ENCODE measurements at regions not wholly inside any gene's neighbourhood (a gene's known extent, or its start where the extent isn't known, plus 50 kb on each side); places are given as distances from the start of the nearest gene placed in this dataset.
"Not testable (repeated sequence)": the region's sequence is repeated elsewhere in the genome, so short reads cannot be mapped to it uniquely, and the experiment has no call there.

- H3K4me3 ChIP-seq (ENCODE audit: low read depth in 1 of 3, low read length in 3 of 3) = no peak overlapping the region
- peaks cover 0 to 30% (median 6%) of the 10 kb centered on the region in 4 donors for H3K4me1 ChIP-seq (ENCODE audit: control insufficient read depth in 4 of 4, insufficient read depth in 4 of 4, low read length in 3 of 4)
- no peaks in the 10 kb centered on the region for H3K27me3 ChIP-seq (ENCODE audit: control insufficient read depth in 4 of 4, insufficient read depth in 4 of 4, low read length in 3 of 4)
- H3K27ac ChIP-seq (ENCODE audit: low read depth in 1 of 2, low read length in 2 of 2) = no peak overlapping the region
- 76% methylated on average over 5 of the region's 5 CpGs for WGBS
- no peaks in the 10 kb centered on the region for H3K9me3 ChIP-seq (ENCODE audit: control insufficient read depth in 4 of 4, low read length in 3 of 4)
- no peak overlapping the region for H3K9ac ChIP-seq (ENCODE audit: low read depth in 1 of 2, low read length in 2 of 2)
- DNase-seq (ENCODE audit: low spot score) = no peak
- peaks cover 0 to 6% (median 0%) of the 10 kb centered on the region in 4 donors for H3K36me3 ChIP-seq (ENCODE audit: control insufficient read depth in 4 of 4, insufficient read depth in 3 of 4, low read depth in 1 of 4, low read length in 3 of 4)
- no peak for TF ChIP-seq JUND (IDR thresholded peaks at IDR 0.05)
- no peak for TF ChIP-seq GABPA (IDR thresholded peaks at IDR 0.05 in 1 of 2, conservative IDR thresholded peaks at IDR 0.05 in 1 of 2)
- TF ChIP-seq FOXA1 (IDR thresholded peaks at IDR 0.05) = no peak
- TF ChIP-seq MAX (IDR thresholded peaks at IDR 0.05) = no peak
- TF ChIP-seq SP1 (IDR thresholded peaks at IDR 0.05) = peak; percentile 68
- no peak for TF ChIP-seq EGR1 (IDR thresholded peaks at IDR 0.05; ENCODE audit: low read depth in 2 of 2)
- TF ChIP-seq RXRA (IDR thresholded peaks at IDR 0.05) = peak; percentile 50 to 90
- TF ChIP-seq HNF4A (conservative IDR thresholded peaks at IDR 0.05) = no peak
- TF ChIP-seq RAD21 (IDR thresholded peaks at IDR 0.05) = peak; percentile 19 to 52
- no peak for TF ChIP-seq FOXA2 (IDR thresholded peaks at IDR 0.05)
- TF ChIP-seq, protein P1, sequence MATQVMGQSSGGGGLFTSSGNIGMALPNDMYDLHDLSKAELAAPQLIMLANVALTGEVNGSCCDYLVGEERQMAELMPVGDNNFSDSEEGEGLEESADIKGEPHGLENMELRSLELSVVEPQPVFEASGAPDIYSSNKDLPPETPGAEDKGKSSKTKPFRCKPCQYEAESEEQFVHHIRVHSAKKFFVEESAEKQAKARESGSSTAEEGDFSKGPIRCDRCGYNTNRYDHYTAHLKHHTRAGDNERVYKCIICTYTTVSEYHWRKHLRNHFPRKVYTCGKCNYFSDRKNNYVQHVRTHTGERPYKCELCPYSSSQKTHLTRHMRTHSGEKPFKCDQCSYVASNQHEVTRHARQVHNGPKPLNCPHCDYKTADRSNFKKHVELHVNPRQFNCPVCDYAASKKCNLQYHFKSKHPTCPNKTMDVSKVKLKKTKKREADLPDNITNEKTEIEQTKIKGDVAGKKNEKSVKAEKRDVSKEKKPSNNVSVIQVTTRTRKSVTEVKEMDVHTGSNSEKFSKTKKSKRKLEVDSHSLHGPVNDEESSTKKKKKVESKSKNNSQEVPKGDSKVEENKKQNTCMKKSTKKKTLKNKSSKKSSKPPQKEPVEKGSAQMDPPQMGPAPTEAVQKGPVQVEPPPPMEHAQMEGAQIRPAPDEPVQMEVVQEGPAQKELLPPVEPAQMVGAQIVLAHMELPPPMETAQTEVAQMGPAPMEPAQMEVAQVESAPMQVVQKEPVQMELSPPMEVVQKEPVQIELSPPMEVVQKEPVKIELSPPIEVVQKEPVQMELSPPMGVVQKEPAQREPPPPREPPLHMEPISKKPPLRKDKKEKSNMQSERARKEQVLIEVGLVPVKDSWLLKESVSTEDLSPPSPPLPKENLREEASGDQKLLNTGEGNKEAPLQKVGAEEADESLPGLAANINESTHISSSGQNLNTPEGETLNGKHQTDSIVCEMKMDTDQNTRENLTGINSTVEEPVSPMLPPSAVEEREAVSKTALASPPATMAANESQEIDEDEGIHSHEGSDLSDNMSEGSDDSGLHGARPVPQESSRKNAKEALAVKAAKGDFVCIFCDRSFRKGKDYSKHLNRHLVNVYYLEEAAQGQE (IDR thresholded peaks at IDR 0.05) = peak; percentile 28
- TF ChIP-seq CTCF (IDR thresholded peaks at IDR 0.05; ENCODE audit: low read depth, low read length, missing input control) = no peak
- TF ChIP-seq HNF4G (IDR thresholded peaks at IDR 0.05) = no peak
- TF ChIP-seq ATF3 (IDR thresholded peaks at IDR 0.05) = no peak
- no peak for TF ChIP-seq ZBTB33 (IDR thresholded peaks at IDR 0.05)
- TF ChIP-seq TAF1 (conservative IDR thresholded peaks at IDR 0.05) = no peak
- peak; percentile 98 for TF ChIP-seq NR2F2 (IDR thresholded peaks at IDR 0.05)
- TF ChIP-seq YY1 (IDR thresholded peaks at IDR 0.05) = no peak
Measured at GRCh38 chr5:67799732-67800234, 415.8 kb upstream of the PIK3R1 start.

DNA sequence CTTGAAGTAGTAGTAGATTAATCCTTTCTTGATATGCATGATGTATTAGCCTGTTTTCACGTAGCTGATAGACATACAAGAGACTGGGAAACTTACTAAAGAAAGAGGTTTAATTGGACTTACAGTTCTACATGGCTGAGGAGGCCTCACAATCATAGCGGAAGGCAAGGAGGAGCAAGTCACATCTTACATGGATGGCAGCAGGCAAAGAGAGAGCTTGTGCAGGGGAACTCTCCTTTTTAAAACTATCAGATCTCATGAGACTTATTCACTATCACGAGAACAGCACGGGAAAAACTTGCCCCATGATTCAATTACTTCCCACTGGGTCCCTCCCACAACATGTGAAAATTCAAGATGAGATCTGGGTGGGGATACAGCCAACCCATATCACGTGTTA lies 417.1 kb upstream of the PIK3R1 start:
- H3K4me3 ChIP-seq (ENCODE audit: low read depth in 1 of 3, low read length in 3 of 3); DNase-seq (ENCODE audit: low spot score); H3K36me3 ChIP-seq (ENCODE audit: control insufficient read depth in 4 of 4, insufficient read depth in 3 of 4, low read depth in 1 of 4, low read length in 3 of 4); H3K27me3 ChIP-seq (ENCODE audit: control insufficient read depth in 4 of 4, insufficient read depth in 4 of 4, low read length in 3 of 4); H3K9ac ChIP-seq (ENCODE audit: low read depth in 1 of 2, low read length in 2 of 2); H3K9me3 ChIP-seq (ENCODE audit: control insufficient read depth in 4 of 4, low read length in 3 of 4); H3K27ac ChIP-seq (ENCODE audit: low read depth in 1 of 2, low read length in 2 of 2): not testable (repeated sequence)
- peaks cover 0 to 33% (median 6%) of the 10 kb centered on the region in 4 donors for H3K4me1 ChIP-seq (ENCODE audit: control insufficient read depth in 4 of 4, insufficient read depth in 4 of 4, low read length in 3 of 4)
- 96% methylated on average over 5 of the region's 5 CpGs for WGBS

All from liver (tissue), 8 donors.